Activated naive CD8-positive, alpha-beta T cell (primary cell): ENCODE measurements at regions not wholly inside any gene's neighbourhood (a gene's known extent, or its start where the extent isn't known, plus 50 kb on each side); places are given as distances from the start of the nearest gene placed in this dataset.
A peak's percentile ranks its signal among the peaks of the same experiment; 100 is the strongest.

Experiments used
- H3K27ac Mint-ChIP-seq: one replicate; pipeline ENCODE4 v1.8.0; 2021; ENCODE audit warnings: mixed read lengths
- H3K27me3 Mint-ChIP-seq: one replicate; pipeline ENCODE4 v1.8.0; 2021; ENCODE audit warnings: mixed read lengths
- H3K36me3 Mint-ChIP-seq: one replicate; pipeline ENCODE4 v1.8.0; 2021; ENCODE audit warnings: mixed read lengths
- H3K4me1 Mint-ChIP-seq: one replicate; pipeline ENCODE4 v1.8.0; 2021; ENCODE audit warnings: low read depth, mixed read lengths
- H3K4me3 Mint-ChIP-seq: one replicate; pipeline ENCODE4 v1.8.0; 2021; ENCODE audit warnings: mild to moderate bottlenecking, mixed read lengths
- H3K9me3 Mint-ChIP-seq: one replicate; pipeline ENCODE4 v1.8.0; 2021; ENCODE audit warnings: low read depth, mixed read lengths

- no peaks in the 10 kb centered on the region for H3K36me3 Mint-ChIP-seq
- no peak overlapping the region for H3K27ac Mint-ChIP-seq
- H3K4me3 Mint-ChIP-seq = no peak overlapping the region
- H3K27me3 Mint-ChIP-seq = no peaks in the 10 kb centered on the region
- no peaks in the 10 kb centered on the region for H3K4me1 Mint-ChIP-seq
- peaks cover 10% of the 10 kb centered on the region for H3K9me3 Mint-ChIP-seq
Observed at GRCh38 chr4:187799735-187800134, 195.8 kb upstream of the ZFP42 start.

GRCh38 chr4:187811591-187811990, 184.0 kb upstream of the ZFP42 start:
- H3K4me3 Mint-ChIP-seq = no peak overlapping the region
- no peaks in the 10 kb centered on the region for H3K27me3 Mint-ChIP-seq
- no peaks in the 10 kb centered on the region for H3K36me3 Mint-ChIP-seq
- H3K4me1 Mint-ChIP-seq = no peaks in the 10 kb centered on the region
- peaks cover 6% of the 10 kb centered on the region for H3K9me3 Mint-ChIP-seq
- no peak overlapping the region for H3K27ac Mint-ChIP-seq

GRCh38 chr4:187814737-187815465, 180.7 kb upstream of the ZFP42 start:
- Mint-ChIP-seq H3K36me3 (no peaks in the 10 kb centered on the region), H3K4me3 (peak overlapping the region; percentile 75), H3K27ac (peak overlapping the region; percentile 84), H3K27me3 (no peaks in the 10 kb centered on the region), H3K4me1 (no peaks in the 10 kb centered on the region), H3K9me3 (peaks cover 2% of the 10 kb centered on the region)

- Mint-ChIP-seq H3K4me1 (no peaks in the 10 kb centered on the region), H3K36me3 (no peaks in the 10 kb centered on the region), H3K27me3 (no peaks in the 10 kb centered on the region), H3K9me3 (peaks cover 19% of the 10 kb centered on the region), H3K27ac (no peak overlapping the region), H3K4me3 (no peak overlapping the region)
Observed at GRCh38 chr4:187826725-187827124, 168.8 kb upstream of the ZFP42 start.

- Mint-ChIP-seq H3K4me3 (no peak overlapping the region), H3K27ac (no peak overlapping the region), H3K4me1 (no peaks in the 10 kb centered on the region), H3K27me3 (no peaks in the 10 kb centered on the region), H3K9me3 (peaks cover 17% of the 10 kb centered on the region), H3K36me3 (no peaks in the 10 kb centered on the region)
Observed at GRCh38 chr4:187827631-187828030, 167.9 kb upstream of the ZFP42 start.

GRCh38 chr4:187839765-187840164, 155.8 kb upstream of the ZFP42 start:
- no peak overlapping the region for H3K4me3 Mint-ChIP-seq
- H3K36me3 Mint-ChIP-seq = no peaks in the 10 kb centered on the region
- H3K9me3 Mint-ChIP-seq = peaks cover 15% of the 10 kb centered on the region
- H3K27me3 Mint-ChIP-seq = no peaks in the 10 kb centered on the region
- no peaks in the 10 kb centered on the region for H3K4me1 Mint-ChIP-seq
- no peak overlapping the region for H3K27ac Mint-ChIP-seq

GRCh38 chr4:187840814-187841213, 154.8 kb upstream of the ZFP42 start:
- H3K36me3 Mint-ChIP-seq = no peaks in the 10 kb centered on the region
- H3K9me3 Mint-ChIP-seq = peaks cover 15% of the 10 kb centered on the region
- H3K4me3 Mint-ChIP-seq = no peak overlapping the region
- H3K27ac Mint-ChIP-seq = no peak overlapping the region
- H3K4me1 Mint-ChIP-seq = no peaks in the 10 kb centered on the region
- no peaks in the 10 kb centered on the region for H3K27me3 Mint-ChIP-seq

GRCh38 chr4:187849556-187850225, 145.9 kb upstream of the ZFP42 start:
- H3K36me3 Mint-ChIP-seq = no peaks in the 10 kb centered on the region

GRCh38 chr4:187865914-187866313, 129.7 kb upstream of the ZFP42 start:
- peaks cover 4% of the 10 kb centered on the region for H3K9me3 Mint-ChIP-seq
- H3K27me3 Mint-ChIP-seq = no peaks in the 10 kb centered on the region
- no peak overlapping the region for H3K27ac Mint-ChIP-seq
- no peaks in the 10 kb centered on the region for H3K4me1 Mint-ChIP-seq
- H3K36me3 Mint-ChIP-seq = no peaks in the 10 kb centered on the region
- H3K4me3 Mint-ChIP-seq = no peak overlapping the region

More at GRCh38 chr4:187849556-187850225, 145.9 kb upstream of the ZFP42 start:
- peaks cover 8% of the 10 kb centered on the region for H3K9me3 Mint-ChIP-seq
- no peaks in the 10 kb centered on the region for H3K27me3 Mint-ChIP-seq
- no peak overlapping the region for H3K4me3 Mint-ChIP-seq
- no peaks in the 10 kb centered on the region for H3K4me1 Mint-ChIP-seq
- no peak overlapping the region for H3K27ac Mint-ChIP-seq

- H3K27me3 Mint-ChIP-seq = no peaks in the 10 kb centered on the region
- H3K4me1 Mint-ChIP-seq = no peaks in the 10 kb centered on the region
- H3K36me3 Mint-ChIP-seq = no peaks in the 10 kb centered on the region
- H3K9me3 Mint-ChIP-seq = peaks cover 3% of the 10 kb centered on the region
- H3K27ac Mint-ChIP-seq = no peak overlapping the region
- H3K4me3 Mint-ChIP-seq = no peak overlapping the region
Observed at GRCh38 chr4:187883049-187883448, 112.5 kb upstream of the ZFP42 start.

GRCh38 chr4:187883836-187884475, 111.6 kb upstream of the ZFP42 start:
- no peaks in the 10 kb centered on the region for H3K36me3 Mint-ChIP-seq
- no peaks in the 10 kb centered on the region for H3K4me1 Mint-ChIP-seq
- peaks cover 3% of the 10 kb centered on the region for H3K9me3 Mint-ChIP-seq
- H3K27me3 Mint-ChIP-seq = no peaks in the 10 kb centered on the region
- no peak overlapping the region for H3K27ac Mint-ChIP-seq
- H3K4me3 Mint-ChIP-seq = no peak overlapping the region

- no peaks in the 10 kb centered on the region for H3K36me3 Mint-ChIP-seq
- H3K4me3 Mint-ChIP-seq = no peak overlapping the region
- no peak overlapping the region for H3K27ac Mint-ChIP-seq
- H3K27me3 Mint-ChIP-seq = no peaks in the 10 kb centered on the region
- no peaks in the 10 kb centered on the region for H3K4me1 Mint-ChIP-seq
- peaks cover 4% of the 10 kb centered on the region for H3K9me3 Mint-ChIP-seq
Observed at GRCh38 chr4:187887906-187888305, 107.7 kb upstream of the ZFP42 start.

- Mint-ChIP-seq H3K27ac (no peak overlapping the region), H3K9me3 (peaks cover 3% of the 10 kb centered on the region), H3K4me1 (no peaks in the 10 kb centered on the region), H3K4me3 (no peak overlapping the region), H3K36me3 (no peaks in the 10 kb centered on the region), H3K27me3 (no peaks in the 10 kb centered on the region)
Observed at GRCh38 chr4:187889651-187890050, 105.9 kb upstream of the ZFP42 start.

GRCh38 chr4:187893418-187893817, 102.2 kb upstream of the ZFP42 start:
- H3K27ac Mint-ChIP-seq = no peak overlapping the region
- no peak overlapping the region for H3K4me3 Mint-ChIP-seq
- peaks cover 3% of the 10 kb centered on the region for H3K9me3 Mint-ChIP-seq
- H3K4me1 Mint-ChIP-seq = no peaks in the 10 kb centered on the region
- H3K36me3 Mint-ChIP-seq = no peaks in the 10 kb centered on the region
- no peaks in the 10 kb centered on the region for H3K27me3 Mint-ChIP-seq

GRCh38 chr4:187903106-187903505, 92.5 kb upstream of the ZFP42 start:
- no peaks in the 10 kb centered on the region for H3K36me3 Mint-ChIP-seq

More at GRCh38 chr4:187903106-187903505, 92.5 kb upstream of the ZFP42 start:
- Mint-ChIP-seq H3K27me3 (no peaks in the 10 kb centered on the region), H3K4me1 (no peaks in the 10 kb centered on the region), H3K9me3 (peaks cover 26% of the 10 kb centered on the region), H3K27ac (no peak overlapping the region), H3K4me3 (no peak overlapping the region)
